Adrenal gland (tissue), 5 donors: ENCODE measurements at regions not wholly inside any gene's neighbourhood (a gene's known extent, or its start where the extent isn't known, plus 50 kb on each side); places are given as distances from the start of the nearest gene placed in this dataset.

Experiments
- POLR2A ChIP-seq, 2 donors: fragments of 450-650 bp; IDR thresholded peaks; one replicate each; pipeline ENCODE4 v1.6.1; 2017; ENCODE audit warnings: antibody characterized with exemption in 2 of 2, mild to moderate bottlenecking in 2 of 2, moderate library complexity in 1 of 2
- TF ChIP-seq, protein P1 (sequence below), 6 experiments: fragments of 450-650 bp in 4 of 6; fragments of 200-600 bp in 2 of 6; sonication (generic) in 1 of 6; IDR thresholded peaks; 1 replicate in 5 of 6; 2 replicates in 1 of 6; pipeline versions ENCODE4 v1.5.1 to v1.8.0; 2016 to 2021; ENCODE audit warnings: antibody characterized with exemption in 6 of 6, mild to moderate bottlenecking in 2 of 6, moderate library complexity in 1 of 6
- donor health status: DM: no; HTN: no; CAD: no.

DNA sequence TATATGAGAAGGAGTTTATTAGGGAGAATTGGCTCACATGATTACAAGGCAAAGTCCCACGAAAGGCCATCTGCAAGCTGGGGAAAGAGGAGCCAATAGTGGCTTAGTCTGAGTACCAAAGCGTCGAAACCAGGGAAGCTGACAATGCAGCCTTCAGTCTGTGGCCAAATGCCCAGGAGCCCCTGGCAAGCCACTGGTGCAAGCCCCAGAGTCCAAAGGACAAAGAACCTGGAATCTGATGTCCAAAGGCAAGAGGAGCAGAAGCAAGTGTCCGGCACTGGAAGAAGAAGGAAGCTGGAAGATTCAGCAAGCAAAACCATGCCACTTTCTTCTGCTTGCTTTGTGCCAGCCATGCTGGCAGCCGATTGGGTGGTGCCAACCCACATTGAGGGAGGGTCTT lies 74.3 kb upstream of the NPAS2 start:
- TF ChIP-seq, protein P1, sequence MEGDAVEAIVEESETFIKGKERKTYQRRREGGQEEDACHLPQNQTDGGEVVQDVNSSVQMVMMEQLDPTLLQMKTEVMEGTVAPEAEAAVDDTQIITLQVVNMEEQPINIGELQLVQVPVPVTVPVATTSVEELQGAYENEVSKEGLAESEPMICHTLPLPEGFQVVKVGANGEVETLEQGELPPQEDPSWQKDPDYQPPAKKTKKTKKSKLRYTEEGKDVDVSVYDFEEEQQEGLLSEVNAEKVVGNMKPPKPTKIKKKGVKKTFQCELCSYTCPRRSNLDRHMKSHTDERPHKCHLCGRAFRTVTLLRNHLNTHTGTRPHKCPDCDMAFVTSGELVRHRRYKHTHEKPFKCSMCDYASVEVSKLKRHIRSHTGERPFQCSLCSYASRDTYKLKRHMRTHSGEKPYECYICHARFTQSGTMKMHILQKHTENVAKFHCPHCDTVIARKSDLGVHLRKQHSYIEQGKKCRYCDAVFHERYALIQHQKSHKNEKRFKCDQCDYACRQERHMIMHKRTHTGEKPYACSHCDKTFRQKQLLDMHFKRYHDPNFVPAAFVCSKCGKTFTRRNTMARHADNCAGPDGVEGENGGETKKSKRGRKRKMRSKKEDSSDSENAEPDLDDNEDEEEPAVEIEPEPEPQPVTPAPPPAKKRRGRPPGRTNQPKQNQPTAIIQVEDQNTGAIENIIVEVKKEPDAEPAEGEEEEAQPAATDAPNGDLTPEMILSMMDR (IDR thresholded peaks at IDR 0.05), result no peak
- TF ChIP-seq POLR2A (IDR thresholded peaks at IDR 0.05), result no peak
